Endothelial cell of umbilical vein (primary cell): ENCODE measurements at regions not wholly inside any gene's neighbourhood (a gene's known extent, or its start where the extent isn't known, plus 50 kb on each side); places are given as distances from the start of the nearest gene placed in this dataset.

ENCODE experiments used
- EZH2 ChIP-seq: IDR thresholded peaks from 2 replicates; pipeline ENCODE4 v1.6.1; 2012; ENCODE audit warnings: borderline replicate concordance, low read depth, mild to moderate bottlenecking, moderate library complexity, low read length, inconsistent platforms; ENCODE audit not compliant: severe bottlenecking
- FOS ChIP-seq: IDR thresholded peaks from 2 replicates; pipeline ENCODE4 v1.6.1; 2011; ENCODE audit warnings: mild to moderate bottlenecking, low read length, moderate library complexity, borderline replicate concordance; ENCODE audit not compliant: insufficient read depth
- GATA2 ChIP-seq: IDR thresholded peaks from 2 replicates; pipeline ENCODE4 v1.7.0; 2011; ENCODE audit warnings: low read depth, mild to moderate bottlenecking, moderate library complexity, mixed read lengths, low read length; ENCODE audit not compliant: insufficient read length, insufficient read depth
- JUN ChIP-seq: IDR thresholded peaks from 2 replicates; pipeline ENCODE4 v1.6.1; 2011; ENCODE audit warnings: borderline replicate concordance, low read depth; ENCODE audit not compliant: insufficient read length, insufficient read depth
- MYC ChIP-seq: IDR thresholded peaks from one replicate; pipeline ENCODE4 v1.6.1; 2011; ENCODE audit warnings: mild to moderate bottlenecking, low read depth, low read length
- POLR2A ChIP-seq: IDR thresholded peaks from 2 replicates; pipeline ENCODE4 v1.6.1; 2012; ENCODE audit warnings: low read depth, mild to moderate bottlenecking, control low read depth, low read length
- POLR2AphosphoS5 ChIP-seq: IDR thresholded peaks from 2 replicates; pipeline ENCODE4 v1.6.1; 2012; ENCODE audit warnings: low read depth, mild to moderate bottlenecking, control low read depth, low read length, moderate library complexity; ENCODE audit not compliant: insufficient read depth
- TF ChIP-seq, protein P1 (sequence below), 2 donors: IDR thresholded peaks; 1 replicate in 1 of 2; 2 replicates in 1 of 2; pipeline ENCODE4 v1.5.1; 2011; ENCODE audit warnings: low read length in 2 of 2, mild to moderate bottlenecking in 2 of 2, moderate library complexity in 2 of 2, control low read depth in 1 of 2, inconsistent platforms in 1 of 2, low read depth in 1 of 2; ENCODE audit not compliant: insufficient read depth in 1 of 2; ENCODE audit errors: extremely low read depth in 1 of 2
- TF ChIP-seq, protein P2 (sequence below): IDR thresholded peaks from 2 replicates; pipeline ENCODE4 v1.6.1; 2011; ENCODE audit not compliant: insufficient read depth, insufficient read length

DNA sequence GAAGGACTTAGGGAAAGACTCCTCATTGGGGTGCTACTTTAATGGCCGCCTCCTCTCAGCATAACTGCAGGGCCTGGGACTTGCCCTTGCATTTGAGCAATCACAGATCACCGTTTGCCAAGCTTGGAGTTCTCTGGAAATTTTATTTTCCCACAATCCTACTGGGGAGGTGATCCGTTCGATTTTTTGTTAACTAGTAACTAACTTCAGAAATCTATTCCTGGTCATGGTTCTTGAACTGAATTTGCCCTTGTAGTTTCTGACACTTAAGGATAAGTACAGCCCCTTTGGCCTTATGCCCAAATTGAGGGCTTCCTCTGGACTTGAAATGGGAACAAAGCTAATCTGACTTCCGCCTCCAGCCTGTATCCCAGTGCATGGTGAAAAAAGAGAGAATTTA, 60.5 kb upstream of the ST3GAL5 start:
- TF ChIP-seq, protein P1, sequence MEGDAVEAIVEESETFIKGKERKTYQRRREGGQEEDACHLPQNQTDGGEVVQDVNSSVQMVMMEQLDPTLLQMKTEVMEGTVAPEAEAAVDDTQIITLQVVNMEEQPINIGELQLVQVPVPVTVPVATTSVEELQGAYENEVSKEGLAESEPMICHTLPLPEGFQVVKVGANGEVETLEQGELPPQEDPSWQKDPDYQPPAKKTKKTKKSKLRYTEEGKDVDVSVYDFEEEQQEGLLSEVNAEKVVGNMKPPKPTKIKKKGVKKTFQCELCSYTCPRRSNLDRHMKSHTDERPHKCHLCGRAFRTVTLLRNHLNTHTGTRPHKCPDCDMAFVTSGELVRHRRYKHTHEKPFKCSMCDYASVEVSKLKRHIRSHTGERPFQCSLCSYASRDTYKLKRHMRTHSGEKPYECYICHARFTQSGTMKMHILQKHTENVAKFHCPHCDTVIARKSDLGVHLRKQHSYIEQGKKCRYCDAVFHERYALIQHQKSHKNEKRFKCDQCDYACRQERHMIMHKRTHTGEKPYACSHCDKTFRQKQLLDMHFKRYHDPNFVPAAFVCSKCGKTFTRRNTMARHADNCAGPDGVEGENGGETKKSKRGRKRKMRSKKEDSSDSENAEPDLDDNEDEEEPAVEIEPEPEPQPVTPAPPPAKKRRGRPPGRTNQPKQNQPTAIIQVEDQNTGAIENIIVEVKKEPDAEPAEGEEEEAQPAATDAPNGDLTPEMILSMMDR (IDR thresholded peaks at IDR 0.05; ENCODE audit: extremely low read depth in 1 of 2, insufficient read depth in 1 of 2, low read depth in 1 of 2, low read length in 2 of 2) = no peak
- TF ChIP-seq POLR2A (no peak), JUN (no peak), EZH2 (no peak), MYC (no peak), POLR2AphosphoS5 (no peak), GATA2 (no peak), FOS (no peak)
- TF ChIP-seq, protein P2, sequence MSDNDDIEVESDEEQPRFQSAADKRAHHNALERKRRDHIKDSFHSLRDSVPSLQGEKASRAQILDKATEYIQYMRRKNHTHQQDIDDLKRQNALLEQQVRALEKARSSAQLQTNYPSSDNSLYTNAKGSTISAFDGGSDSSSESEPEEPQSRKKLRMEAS = no peak
